GM19452 (cell line): ENCODE measurements at regions not wholly inside any gene's neighbourhood (a gene's known extent, or its start where the extent isn't known, plus 50 kb on each side); places are given as distances from the start of the nearest gene placed in this dataset.
"Not testable (repeated sequence)": the region's sequence is repeated elsewhere in the genome, so short reads cannot be mapped to it uniquely, and the experiment has no call there.

ENCODE experiments used
- ATAC-seq: cut with Tn5 transposase; IDR thresholded peaks from one replicate; pipeline ENCODE4 v1.9.1; 2021; ENCODE audit not compliant: unreplicated experiment

DNA sequence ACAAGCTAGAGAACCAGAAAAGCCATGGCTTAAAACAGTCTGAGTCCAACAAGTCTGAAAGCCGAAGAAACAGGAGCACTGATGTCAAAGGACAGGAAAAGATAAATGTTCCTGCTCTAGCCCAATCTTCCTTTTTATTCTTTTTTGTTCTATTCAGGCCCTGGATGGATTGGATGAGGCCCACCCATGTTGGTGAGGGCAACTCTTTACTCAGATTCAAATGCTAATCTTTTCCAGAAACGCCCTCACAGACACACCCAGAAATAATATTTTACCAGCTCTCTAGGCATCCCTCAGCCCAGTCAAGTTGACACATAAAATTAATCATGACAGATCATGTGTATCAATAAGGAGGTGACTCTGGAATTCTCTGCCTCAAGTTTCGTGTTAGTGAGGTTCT, 1002.7 kb downstream of the STPG2 start:
- no peak for ATAC-seq

GRCh38 chr4:97141332-97141731, 1001.9 kb downstream of the STPG2 start:
- not testable (repeated sequence) for ATAC-seq

DNA sequence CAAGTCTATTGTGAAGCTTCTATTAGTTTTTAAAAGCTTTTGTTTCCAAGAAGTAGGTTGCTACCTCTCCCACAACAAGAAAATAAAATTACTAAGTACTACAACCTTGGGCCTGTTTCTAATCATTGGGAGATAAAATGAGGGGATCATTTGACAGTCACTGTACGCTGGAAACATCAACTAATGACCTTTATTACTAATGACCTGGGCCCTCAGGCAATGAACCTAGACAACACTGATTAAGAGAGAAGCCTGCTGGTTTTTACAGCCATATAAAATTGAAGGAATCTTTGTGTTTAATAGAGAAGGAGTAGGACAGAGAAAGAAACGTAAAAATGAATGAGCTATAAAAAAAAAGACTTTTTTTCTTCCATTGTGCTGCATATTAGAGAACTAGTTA, 1000.9 kb downstream of the STPG2 start:
- no peak for ATAC-seq

DNA sequence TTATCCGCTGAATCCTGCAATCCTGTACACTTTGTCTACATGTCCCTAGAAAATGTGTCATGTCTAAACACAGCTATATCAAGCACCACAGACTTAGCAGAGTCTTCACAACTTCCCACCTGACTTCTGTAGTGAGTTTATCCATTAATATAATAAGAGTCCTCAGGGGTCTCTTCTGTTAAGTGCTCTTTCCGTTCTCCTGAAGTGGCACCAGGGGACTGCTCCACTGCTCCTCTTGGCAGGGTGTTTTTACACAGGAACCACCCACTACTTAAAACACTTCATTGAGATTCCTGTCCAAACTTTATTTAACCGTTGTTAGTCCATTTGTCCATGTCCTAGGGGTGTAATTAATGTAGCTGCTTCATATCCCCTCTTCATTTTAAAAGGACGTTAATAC, 1000.4 kb downstream of the STPG2 start:
- no peak for ATAC-seq

GRCh38 chr4:97144199-97144598, 999.1 kb downstream of the STPG2 start:
- no peak for ATAC-seq

- ATAC-seq, result no peak
Observed at GRCh38 chr4:97150966-97151365, 992.3 kb downstream of the STPG2 start.

DNA sequence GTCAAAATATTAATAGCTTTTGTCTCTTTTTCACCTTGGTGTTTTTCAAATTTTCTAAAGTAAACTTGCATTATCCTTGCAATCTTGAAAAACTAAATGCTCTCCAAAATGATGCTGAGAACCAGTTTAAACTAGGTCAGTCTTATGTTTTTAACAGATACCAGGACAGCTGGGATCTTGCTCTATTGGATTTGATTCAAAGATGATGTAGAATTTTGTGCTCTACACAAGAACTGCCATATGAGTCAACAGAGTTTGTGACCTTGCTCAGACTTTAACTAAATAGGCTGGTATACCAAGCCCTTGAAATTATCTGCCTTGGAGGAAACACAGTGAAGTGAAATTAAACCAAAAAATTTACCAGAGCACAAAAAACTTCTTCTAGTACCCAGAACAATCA, 991.1 kb downstream of the STPG2 start:
- ATAC-seq, result no peak

- ATAC-seq, result no peak
Observed at GRCh38 chr4:97153042-97153441, 990.2 kb downstream of the STPG2 start.

DNA sequence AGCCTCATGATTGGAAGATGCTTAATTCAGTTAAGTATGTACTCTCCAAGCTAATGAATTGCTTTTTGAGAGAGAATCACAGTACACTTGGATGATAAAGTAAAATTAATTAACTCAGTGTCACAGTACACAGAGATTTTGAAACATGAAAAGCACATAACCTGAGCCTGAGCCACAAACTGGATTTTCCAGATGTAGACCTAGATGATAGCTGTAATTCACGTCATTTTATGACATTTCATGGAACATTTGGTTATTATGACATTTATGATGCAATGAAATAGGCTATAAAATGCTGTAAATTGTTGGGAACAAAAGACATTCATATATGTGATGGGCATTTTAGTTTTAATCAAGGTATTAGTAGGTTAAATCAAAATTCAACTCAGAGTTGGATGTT, 983.7 kb downstream of the STPG2 start:
- no peak for ATAC-seq

DNA sequence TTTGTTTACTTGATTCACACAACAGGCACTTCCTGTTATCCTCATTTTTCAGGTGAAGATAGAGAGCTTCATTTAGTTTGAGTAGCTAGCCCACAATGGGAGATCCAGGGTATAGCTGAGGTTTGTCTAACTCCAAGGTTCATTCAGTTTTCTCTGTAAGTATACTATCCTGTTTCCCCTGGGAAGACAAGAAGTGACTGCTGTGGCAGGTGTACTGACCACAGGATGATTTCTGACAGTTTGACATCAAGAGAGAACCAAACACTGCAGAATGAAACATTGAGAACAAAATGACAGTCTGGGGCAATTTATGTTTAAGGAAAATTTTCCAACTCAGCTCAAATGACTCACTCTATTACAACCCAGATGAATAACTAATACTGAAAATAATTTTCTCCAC, 958.0 kb downstream of the STPG2 start:
- ATAC-seq, result no peak

DNA sequence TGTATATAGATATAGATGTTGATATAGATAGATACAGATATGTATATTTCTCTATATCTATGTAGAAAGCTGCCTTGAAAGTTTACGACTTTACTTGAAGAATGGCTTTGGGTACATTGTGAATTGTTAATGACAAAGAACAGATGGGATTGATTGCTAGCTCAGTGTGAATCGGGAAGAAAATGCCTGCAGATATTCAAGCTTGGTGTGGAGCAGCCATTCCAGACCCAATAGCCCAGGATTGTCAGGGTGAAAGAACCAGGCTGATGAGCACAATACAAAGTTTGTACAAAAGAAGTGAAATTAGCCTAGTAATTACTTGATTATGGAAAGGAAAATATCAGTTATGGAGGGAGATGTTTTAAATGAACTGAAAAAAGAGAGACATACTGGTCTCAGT, 946.2 kb downstream of the STPG2 start:
- ATAC-seq, result no peak

DNA sequence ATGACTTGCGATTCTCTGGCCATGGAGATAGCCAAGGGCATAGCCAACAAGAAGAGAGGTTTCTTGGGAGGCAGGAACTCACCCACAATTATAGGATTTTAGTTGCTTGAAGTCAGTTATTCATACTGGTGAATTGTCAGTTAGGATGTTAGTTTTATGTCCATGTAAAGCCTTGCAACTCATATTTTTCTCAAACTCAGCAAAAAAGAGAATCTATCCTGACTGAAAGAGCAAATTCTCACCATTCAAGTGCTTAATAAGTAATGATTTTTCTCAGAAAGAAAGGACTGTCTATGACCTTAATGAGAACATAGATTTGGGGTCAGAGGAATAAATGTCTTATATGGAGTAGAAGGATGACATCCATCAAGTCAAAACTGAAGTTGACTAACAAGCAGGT, 934.5 kb downstream of the STPG2 start:
- ATAC-seq, result no peak

GRCh38 chr4:97215409-97215941, 927.8 kb downstream of the STPG2 start:
- no peak for ATAC-seq

DNA sequence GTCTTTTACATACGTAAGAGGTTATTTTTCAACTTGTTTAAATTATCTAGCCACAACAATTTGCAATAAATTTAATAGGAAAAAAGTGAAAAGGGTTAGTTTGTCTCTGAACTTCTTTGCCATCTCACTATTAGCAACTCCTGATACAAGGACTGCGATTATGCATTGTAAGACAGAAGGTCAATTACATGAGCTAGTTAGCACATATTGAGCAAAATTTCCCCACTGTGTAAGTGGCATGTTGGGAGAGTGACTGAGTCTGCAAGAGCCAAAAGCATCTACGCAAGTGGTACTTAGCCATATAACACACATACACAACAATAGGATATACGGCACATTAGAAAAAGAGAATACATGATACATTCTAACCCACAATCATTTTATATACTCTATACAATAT, 927.2 kb downstream of the STPG2 start:
- no peak for ATAC-seq

- ATAC-seq, result no peak
Observed at GRCh38 chr4:97235521-97235920, 907.8 kb downstream of the STPG2 start.

DNA sequence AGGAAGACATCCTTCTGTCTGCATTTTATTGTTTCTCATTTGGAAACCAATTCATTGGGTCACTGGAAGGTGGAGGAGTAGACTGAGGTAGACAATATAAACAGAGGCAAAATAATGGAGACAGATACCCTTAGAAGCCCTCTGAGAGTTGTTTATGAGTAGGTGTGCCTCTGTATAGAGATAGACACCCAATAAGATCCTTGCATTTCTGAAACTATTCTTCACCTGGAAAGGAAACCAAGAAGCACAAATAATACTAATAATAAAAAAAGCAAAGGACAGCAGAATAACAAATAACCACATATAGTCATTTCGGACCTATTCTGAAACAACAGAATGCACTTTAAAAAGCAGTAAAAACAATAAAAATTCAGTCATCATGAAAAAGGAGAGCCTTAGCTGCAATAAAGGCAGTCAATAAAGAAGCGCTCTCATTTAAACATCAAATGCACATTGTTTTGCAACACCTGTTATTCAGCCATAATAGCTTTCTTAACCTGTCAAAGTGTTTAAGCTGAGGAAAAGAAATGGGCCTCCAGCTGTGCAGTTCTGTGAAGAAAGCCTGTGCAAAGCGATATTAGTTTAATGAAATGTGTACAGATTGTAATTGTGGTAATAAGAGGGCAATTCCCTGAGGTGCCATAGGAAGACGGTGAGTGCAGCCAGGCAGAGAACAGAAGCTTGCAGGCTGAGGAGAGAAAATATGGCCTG, 904.2 kb downstream of the STPG2 start:
- no peak for ATAC-seq

GRCh38 chr4:97239667-97239997, 903.6 kb downstream of the STPG2 start:
- no peak for ATAC-seq

DNA sequence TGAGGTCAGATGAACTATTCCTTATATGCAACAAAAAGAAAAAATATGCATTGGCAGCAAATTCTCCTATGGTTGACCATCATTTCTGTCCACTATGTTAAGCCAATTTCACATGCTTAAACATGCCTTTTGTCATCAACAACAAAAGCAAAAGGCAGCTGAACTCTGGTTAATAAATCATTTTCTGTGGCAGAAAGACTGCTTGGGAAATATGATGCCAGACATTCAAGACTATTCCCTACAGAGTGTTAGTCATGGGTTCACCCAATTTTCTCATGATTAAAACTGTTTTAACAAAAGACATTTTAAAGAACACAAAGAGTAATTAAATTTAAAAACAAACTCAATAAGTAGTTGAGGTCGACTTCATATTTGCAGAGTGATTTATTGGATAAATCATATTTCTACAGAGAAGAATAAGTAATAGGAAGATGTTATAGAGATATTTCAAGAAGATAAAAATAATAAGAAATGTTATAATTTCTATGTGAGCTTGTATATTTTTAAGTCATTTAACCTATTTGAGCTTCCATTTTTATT, 890.6 kb downstream of the STPG2 start:
- ATAC-seq, result no peak

DNA sequence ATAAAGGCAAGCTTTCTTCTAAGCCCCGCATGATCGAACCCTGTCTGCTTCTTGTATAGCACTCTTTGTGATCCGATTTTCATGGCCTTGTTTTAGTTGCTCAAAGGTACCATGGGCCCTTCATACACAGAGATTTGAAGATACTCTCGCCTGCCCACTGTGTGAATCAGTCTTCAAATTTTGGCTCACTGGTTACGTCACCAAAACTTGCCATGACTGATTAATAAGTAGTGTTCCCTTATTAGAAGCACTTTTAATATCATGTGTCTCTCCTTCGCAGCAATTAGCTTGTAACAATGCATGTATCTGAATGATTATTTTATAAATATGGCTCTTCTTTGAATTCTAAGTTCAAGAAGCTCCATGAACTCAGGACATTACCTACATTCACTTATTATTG, 880.5 kb downstream of the STPG2 start:
- no peak for ATAC-seq

DNA sequence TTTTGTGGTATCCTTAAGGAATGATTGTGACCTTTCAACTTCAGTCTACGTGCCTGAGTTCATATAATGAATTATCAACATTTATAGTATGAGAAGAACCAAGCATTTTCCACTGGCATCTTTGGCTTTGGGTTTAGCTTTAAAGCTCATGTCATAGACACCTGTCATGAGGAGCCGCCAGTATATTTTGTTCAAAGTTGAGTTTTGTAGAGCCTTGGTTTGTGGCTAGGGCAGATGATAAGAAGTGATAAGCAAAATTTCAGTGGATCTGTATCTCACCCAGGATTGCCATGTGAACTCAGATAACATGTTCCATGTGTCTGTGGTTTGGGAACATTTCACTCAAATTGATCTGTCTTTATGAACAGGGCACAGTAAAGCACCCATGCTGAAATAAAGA, 873.2 kb downstream of the STPG2 start:
- no peak for ATAC-seq

DNA sequence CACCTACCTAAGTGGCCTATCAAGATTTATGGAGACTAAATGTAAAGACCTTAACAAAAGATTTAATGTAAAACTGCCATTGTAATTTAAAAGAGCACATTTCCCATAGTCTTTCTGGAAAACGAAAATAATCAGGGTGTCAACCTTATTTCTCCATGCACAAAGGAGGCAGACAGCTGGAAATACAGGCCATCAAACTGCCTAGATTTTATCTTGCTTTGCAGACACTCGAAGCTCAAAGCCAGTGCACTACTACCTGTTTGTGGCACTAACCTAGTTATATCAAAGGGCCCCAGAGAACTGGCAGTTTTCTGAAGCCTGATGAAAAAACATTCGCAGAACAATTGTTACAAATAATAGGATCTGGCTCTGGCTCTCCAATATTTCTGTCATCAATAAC, 863.9 kb downstream of the STPG2 start:
- ATAC-seq, result no peak

DNA sequence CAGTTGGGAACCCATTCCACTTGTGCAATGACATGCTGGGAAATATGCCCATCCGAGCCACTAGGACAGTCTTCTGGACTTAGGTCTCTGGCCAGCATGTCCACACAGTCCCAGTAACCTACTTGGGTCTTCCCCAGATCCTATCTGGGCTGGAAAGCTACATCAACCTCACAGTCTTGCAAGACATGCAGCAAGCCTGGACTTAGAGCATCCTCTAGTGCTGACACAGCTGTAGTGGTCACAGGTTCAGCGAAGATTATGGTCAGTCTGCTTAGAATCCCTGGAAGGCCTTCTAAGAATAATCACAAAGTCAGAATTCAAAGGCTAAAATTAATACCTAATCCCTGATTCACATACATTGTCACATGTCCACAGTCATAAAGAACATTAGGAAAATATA, 842.7 kb downstream of the STPG2 start:
- ATAC-seq, result no peak

DNA sequence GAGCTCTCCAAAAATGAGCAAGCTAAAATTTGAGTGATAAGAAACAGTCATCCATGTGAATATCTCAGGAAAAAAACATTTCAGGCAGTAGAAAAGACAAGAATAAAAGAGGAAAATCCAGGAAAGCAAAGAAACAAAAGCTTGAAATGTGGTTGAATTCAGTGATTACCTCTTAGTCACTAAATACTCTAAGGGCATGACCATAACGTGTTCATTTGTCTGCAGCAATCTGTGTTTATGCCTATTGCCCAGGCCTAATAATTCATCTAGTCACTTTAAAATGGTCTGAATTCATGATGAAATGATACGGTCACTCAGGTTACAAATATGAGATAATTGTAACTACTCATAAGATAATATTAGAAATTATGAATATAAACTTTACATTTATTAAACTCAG, 837.9 kb downstream of the STPG2 start:
- ATAC-seq, result no peak
